ENCODE measurements at regions not wholly inside any gene's neighbourhood (a gene's known extent, or its start where the extent isn't known, plus 50 kb on each side); places are given as distances from the start of the nearest gene placed in this dataset.

GRCh38 chr5:154543380-154543779, 65.4 kb upstream of the HAND1 start:
- TF ChIP-seq EZH2 (optimal IDR thresholded peaks at IDR 0.05; ENCODE audit: low read depth, low read length): no peak
- TF ChIP-seq, protein P1, sequence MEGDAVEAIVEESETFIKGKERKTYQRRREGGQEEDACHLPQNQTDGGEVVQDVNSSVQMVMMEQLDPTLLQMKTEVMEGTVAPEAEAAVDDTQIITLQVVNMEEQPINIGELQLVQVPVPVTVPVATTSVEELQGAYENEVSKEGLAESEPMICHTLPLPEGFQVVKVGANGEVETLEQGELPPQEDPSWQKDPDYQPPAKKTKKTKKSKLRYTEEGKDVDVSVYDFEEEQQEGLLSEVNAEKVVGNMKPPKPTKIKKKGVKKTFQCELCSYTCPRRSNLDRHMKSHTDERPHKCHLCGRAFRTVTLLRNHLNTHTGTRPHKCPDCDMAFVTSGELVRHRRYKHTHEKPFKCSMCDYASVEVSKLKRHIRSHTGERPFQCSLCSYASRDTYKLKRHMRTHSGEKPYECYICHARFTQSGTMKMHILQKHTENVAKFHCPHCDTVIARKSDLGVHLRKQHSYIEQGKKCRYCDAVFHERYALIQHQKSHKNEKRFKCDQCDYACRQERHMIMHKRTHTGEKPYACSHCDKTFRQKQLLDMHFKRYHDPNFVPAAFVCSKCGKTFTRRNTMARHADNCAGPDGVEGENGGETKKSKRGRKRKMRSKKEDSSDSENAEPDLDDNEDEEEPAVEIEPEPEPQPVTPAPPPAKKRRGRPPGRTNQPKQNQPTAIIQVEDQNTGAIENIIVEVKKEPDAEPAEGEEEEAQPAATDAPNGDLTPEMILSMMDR (IDR thresholded peaks at IDR 0.05; ENCODE audit: low read length): no peak

Measured in MM.1S (cell line).